OCI-LY7 (cell line): ENCODE measurements at regions not wholly inside any gene's neighbourhood (a gene's known extent, or its start where the extent isn't known, plus 50 kb on each side); places are given as distances from the start of the nearest gene placed in this dataset.
"Not testable (repeated sequence)": the region's sequence is repeated elsewhere in the genome, so short reads cannot be mapped to it uniquely, and the experiment has no call there.

Experiments used
- EZH2phosphoT487 ChIP-seq: fragments of 200-600 bp; sonication (generic); IDR thresholded peaks from 2 replicates; pipeline ENCODE4 v1.6.1; 2018; ENCODE audit warnings: low read depth, borderline replicate concordance, mild to moderate bottlenecking, mixed run types, antibody characterized with exemption, low read length, moderate library complexity, mixed read lengths
- TF ChIP-seq, protein P1 (sequence below): fragments of 200-600 bp; sonication (generic); conservative IDR thresholded peaks from 2 replicates; pipeline ENCODE4 v1.5.1; 2014; ENCODE audit warnings: mild to moderate bottlenecking, antibody characterized with exemption, low read length, moderate library complexity, mixed read lengths

DNA sequence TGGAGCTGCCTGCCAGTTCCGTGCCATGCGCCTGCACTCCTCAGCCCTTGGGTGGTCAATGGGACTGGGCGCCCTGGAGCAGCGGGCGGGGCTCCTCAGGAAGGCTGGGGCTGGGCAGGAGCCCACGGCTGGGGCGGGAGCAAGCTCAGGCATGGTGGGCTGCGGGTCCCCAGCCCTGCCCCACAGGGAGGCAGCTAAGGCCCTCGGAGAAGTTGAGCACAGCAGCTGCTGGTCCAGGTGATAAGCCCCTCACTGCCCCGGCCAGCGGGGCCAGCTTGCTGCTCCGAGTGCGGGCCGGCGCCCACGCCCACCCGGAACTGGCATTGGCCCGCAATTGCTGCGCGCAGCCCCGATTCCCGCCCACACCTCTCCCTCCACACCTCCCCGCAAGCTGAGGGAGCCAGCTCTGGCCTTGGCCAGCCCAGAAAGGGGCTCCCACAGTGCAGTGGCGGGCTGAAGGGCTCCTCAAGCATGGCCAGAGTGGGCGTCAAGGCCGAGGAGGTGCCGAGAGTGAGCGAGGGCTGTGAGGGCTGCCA is 280.3 kb upstream of the SGCG start:
- not testable (repeated sequence) for TF ChIP-seq EZH2phosphoT487
- TF ChIP-seq, protein P1, sequence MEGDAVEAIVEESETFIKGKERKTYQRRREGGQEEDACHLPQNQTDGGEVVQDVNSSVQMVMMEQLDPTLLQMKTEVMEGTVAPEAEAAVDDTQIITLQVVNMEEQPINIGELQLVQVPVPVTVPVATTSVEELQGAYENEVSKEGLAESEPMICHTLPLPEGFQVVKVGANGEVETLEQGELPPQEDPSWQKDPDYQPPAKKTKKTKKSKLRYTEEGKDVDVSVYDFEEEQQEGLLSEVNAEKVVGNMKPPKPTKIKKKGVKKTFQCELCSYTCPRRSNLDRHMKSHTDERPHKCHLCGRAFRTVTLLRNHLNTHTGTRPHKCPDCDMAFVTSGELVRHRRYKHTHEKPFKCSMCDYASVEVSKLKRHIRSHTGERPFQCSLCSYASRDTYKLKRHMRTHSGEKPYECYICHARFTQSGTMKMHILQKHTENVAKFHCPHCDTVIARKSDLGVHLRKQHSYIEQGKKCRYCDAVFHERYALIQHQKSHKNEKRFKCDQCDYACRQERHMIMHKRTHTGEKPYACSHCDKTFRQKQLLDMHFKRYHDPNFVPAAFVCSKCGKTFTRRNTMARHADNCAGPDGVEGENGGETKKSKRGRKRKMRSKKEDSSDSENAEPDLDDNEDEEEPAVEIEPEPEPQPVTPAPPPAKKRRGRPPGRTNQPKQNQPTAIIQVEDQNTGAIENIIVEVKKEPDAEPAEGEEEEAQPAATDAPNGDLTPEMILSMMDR: not testable (repeated sequence)
